WTC11 (cell line): ENCODE measurements at regions not wholly inside any gene's neighbourhood (a gene's known extent, or its start where the extent isn't known, plus 50 kb on each side); places are given as distances from the start of the nearest gene placed in this dataset.

Experiments
- ATAC-seq: fragments of 200-7000 bp; cut with Tn5 transposase; 2 replicates; pipeline ENCODE4 v1.10.0; 2021; ENCODE audit warnings: mild to moderate bottlenecking, moderate library complexity
- CTCF ChIA-PET: fragments of 300-600 bp; sonication (Branson Sonifier 250); formaldehyde crosslinking; loops from one replicate; lab custom pipeline; 2021; ENCODE audit warnings: antibody characterized with exemption; lab: Charles Lee
- POLR2A ChIA-PET: fragments of 350-600 bp; sonication (Branson Sonifier 250); formaldehyde crosslinking; loops from one replicate; lab custom pipeline; 2021; ENCODE audit warnings: antibody characterized with exemption; lab: Charles Lee
- DNase-seq: peaks from one replicate; pipeline ENCODE4 v3.0.0; 2021; ENCODE audit warnings: low spot score
- H3K27ac Mint-ChIP-seq: 2 replicates; pipeline ENCODE4 v1.8.0; 2021; ENCODE audit warnings: mixed read lengths
- H3K27me3 Mint-ChIP-seq: 2 replicates; pipeline ENCODE4 v1.8.0; 2021; ENCODE audit warnings: low read depth, mild to moderate bottlenecking, moderate library complexity, mixed read lengths
- H3K36me3 Mint-ChIP-seq: 2 replicates; pipeline ENCODE4 v1.8.0; 2021; ENCODE audit warnings: mixed read lengths
- H3K4me1 Mint-ChIP-seq: 2 replicates; pipeline ENCODE4 v1.8.0; 2022; ENCODE audit warnings: mixed read lengths
- H3K4me3 Mint-ChIP-seq: 2 replicates; pipeline ENCODE4 v1.8.0; 2021; ENCODE audit warnings: mild to moderate bottlenecking, moderate library complexity, mixed read lengths
- H3K9me3 Mint-ChIP-seq: 2 replicates; pipeline ENCODE4 v1.8.0; 2021; ENCODE audit warnings: mixed read lengths
- CBFB ChIP-seq: sonication (generic); formaldehyde crosslinking; IDR thresholded peaks from 2 replicates; pipeline ENCODE4 v1.8.1; 2022; ENCODE audit warnings: mild to moderate bottlenecking, low read depth, missing genetic modification reagents
- CREM ChIP-seq: sonication (generic); formaldehyde crosslinking; IDR thresholded peaks from 2 replicates; pipeline ENCODE4 v1.8.1; 2022; ENCODE audit warnings: mild to moderate bottlenecking, missing genetic modification reagents, moderate library complexity
- ELF4 ChIP-seq: sonication (generic); formaldehyde crosslinking; IDR thresholded peaks from 2 replicates; pipeline ENCODE4 v1.8.1; 2022; ENCODE audit warnings: low read depth, mild to moderate bottlenecking, moderate library complexity, missing genetic modification reagents
- GTF2I ChIP-seq: fragments of 250-450 bp; sonication (Bioruptor Pico); conservative IDR thresholded peaks from 2 replicates; pipeline ENCODE4 v1.4.0; 2021; ENCODE audit warnings: mild to moderate bottlenecking
- IRF2 ChIP-seq: sonication (generic); formaldehyde crosslinking; IDR thresholded peaks from 2 replicates; pipeline ENCODE4 v1.8.0; 2022; ENCODE audit warnings: low read depth, missing genetic modification reagents, borderline replicate concordance
- KAT7 ChIP-seq: sonication (generic); formaldehyde crosslinking; IDR thresholded peaks from 2 replicates; pipeline ENCODE4 v1.8.1; 2023; ENCODE audit warnings: missing genetic modification reagents, mild to moderate bottlenecking, borderline replicate concordance
- MXD4 ChIP-seq: fragments of 250-450 bp; sonication (Bioruptor Pico); IDR thresholded peaks from 2 replicates; pipeline ENCODE4 v1.8.0; 2021; ENCODE audit warnings: mild to moderate bottlenecking, moderate library complexity, borderline replicate concordance
- NFE2L1 ChIP-seq: sonication (generic); formaldehyde crosslinking; IDR thresholded peaks from 2 replicates; pipeline ENCODE4 v1.8.1; 2023; ENCODE audit warnings: missing genetic modification reagents
- NR1H2 ChIP-seq: sonication (generic); formaldehyde crosslinking; IDR thresholded peaks from 2 replicates; pipeline ENCODE4 v1.9.0; 2021; ENCODE audit warnings: mild to moderate bottlenecking, moderate library complexity, missing genetic modification reagents
- OVOL2 ChIP-seq: fragments of 250-450 bp; sonication (Bioruptor Pico); IDR thresholded peaks from 2 replicates; pipeline ENCODE4 v1.9.0; 2021; ENCODE audit warnings: mild to moderate bottlenecking, borderline replicate concordance
- RORB ChIP-seq: fragments of 250-450 bp; sonication (Bioruptor Pico); IDR thresholded peaks from 2 replicates; pipeline ENCODE4 v1.9.0; 2021; ENCODE audit warnings: mild to moderate bottlenecking
- SMAD4 ChIP-seq: sonication (generic); formaldehyde crosslinking; IDR thresholded peaks from 2 replicates; pipeline ENCODE4 v1.8.0; 2022; ENCODE audit warnings: mild to moderate bottlenecking, missing genetic modification reagents
- SOX15 ChIP-seq: fragments of 250-450 bp; sonication (Bioruptor Pico); IDR thresholded peaks from 2 replicates; pipeline ENCODE4 v1.9.0; 2021; ENCODE audit warnings: mild to moderate bottlenecking
- SP1 ChIP-seq: sonication (generic); formaldehyde crosslinking; conservative IDR thresholded peaks from 2 replicates; pipeline ENCODE4 v1.8.1; 2022; ENCODE audit warnings: missing genetic modification reagents
- TEAD1 ChIP-seq: sonication (generic); formaldehyde crosslinking; IDR thresholded peaks from 2 replicates; pipeline ENCODE4 v1.8.0; 2022; ENCODE audit warnings: mild to moderate bottlenecking, missing genetic modification reagents
- TEAD4 ChIP-seq: sonication (generic); formaldehyde crosslinking; IDR thresholded peaks from 2 replicates; pipeline ENCODE4 v1.8.0; 2022; ENCODE audit warnings: mild to moderate bottlenecking, missing genetic modification reagents
- ZNF138 ChIP-seq: sonication (generic); formaldehyde crosslinking; conservative IDR thresholded peaks from 2 replicates; pipeline ENCODE4 v1.8.1; 2022; ENCODE audit warnings: mild to moderate bottlenecking, moderate library complexity, missing genetic modification reagents
- ZNF396 ChIP-seq: fragments of 250-450 bp; sonication (Bioruptor Pico); IDR thresholded peaks from 2 replicates; pipeline ENCODE4 v1.8.0; 2021; ENCODE audit warnings: mild to moderate bottlenecking, moderate library complexity, borderline replicate concordance
- TF ChIP-seq, protein P1 (sequence below): fragments of 250-450 bp; sonication (Bioruptor Pico); IDR thresholded peaks from 2 replicates; pipeline ENCODE4 v1.8.0; 2021; ENCODE audit warnings: mild to moderate bottlenecking
- TF ChIP-seq, protein P2 (sequence below): fragments of 200-600 bp; IDR thresholded peaks from 2 replicates; pipeline ENCODE4 v1.8.0; 2022; ENCODE audit warnings: antibody characterized with exemption
- TF ChIP-seq, protein P3 (sequence below): sonication (generic); formaldehyde crosslinking; IDR thresholded peaks from 2 replicates; pipeline ENCODE4 v1.8.1; 2023; ENCODE audit warnings: mild to moderate bottlenecking, missing genetic modification reagents, borderline replicate concordance
- TF ChIP-seq, protein P4 (sequence below): sonication (generic); formaldehyde crosslinking; IDR thresholded peaks from 2 replicates; pipeline ENCODE4 v1.8.1; 2023; ENCODE audit warnings: mild to moderate bottlenecking, missing genetic modification reagents, moderate library complexity
- TF ChIP-seq, protein P5 (sequence below): fragments of 250-450 bp; sonication (Bioruptor Pico); IDR thresholded peaks from 2 replicates; pipeline ENCODE4 v1.9.0; 2021; ENCODE audit warnings: moderate library complexity, mild to moderate bottlenecking, inconsistent platforms, borderline replicate concordance
- TF ChIP-seq, protein P6 (sequence below): fragments of 250-450 bp; sonication (Bioruptor Pico); IDR thresholded peaks from 2 replicates; pipeline ENCODE4 v1.9.0; 2021; ENCODE audit warnings: mild to moderate bottlenecking

DNA sequence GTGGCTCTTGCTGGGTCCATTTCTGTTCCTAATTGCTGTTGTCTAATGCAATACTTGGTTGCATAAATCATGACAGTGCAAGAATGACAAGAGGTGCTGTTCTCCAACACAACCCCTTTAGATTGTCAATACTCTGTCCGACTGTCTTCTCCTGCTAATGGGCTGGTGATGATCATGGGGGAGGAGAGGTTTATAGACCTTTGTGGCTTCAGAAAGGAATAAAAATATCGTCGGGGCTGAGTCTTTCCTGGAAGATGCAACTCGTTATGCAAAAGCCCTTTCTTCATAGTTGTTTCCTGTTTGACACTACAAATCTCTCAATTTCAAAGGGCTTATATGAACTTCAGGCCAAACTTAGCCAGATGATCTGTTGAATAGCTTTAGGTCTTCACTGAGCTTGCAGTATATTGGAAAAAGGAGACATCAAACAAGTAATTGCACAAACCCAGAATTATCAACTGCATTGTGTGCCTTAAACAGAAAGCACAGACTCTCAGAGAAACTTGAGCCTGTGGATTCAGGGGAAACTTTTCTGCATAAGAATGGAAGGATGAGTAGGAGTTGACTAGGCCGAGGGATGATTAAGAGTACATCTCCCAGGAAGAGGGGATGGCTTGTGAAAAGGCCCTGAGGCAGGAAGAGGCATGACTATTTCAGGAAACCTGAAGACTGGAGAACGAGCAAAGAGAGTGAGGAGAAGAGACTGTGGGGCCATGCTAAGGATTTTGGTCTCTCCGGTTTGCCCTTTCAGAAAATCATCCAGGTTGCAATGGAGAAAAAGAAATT is 107.6 kb downstream of the TSEN15 start:
- Mint-ChIP-seq H3K27ac (no peak overlapping the region), H3K36me3 (no peaks in the 10 kb centered on the region), H3K4me1 (peaks cover 17% of the 10 kb centered on the region), H3K4me3 (no peak overlapping the region), H3K9me3 (no peaks in the 10 kb centered on the region), H3K27me3 (no peaks in the 10 kb centered on the region; the same call in 1 of the 2 replicates)
- CTCF ChIA-PET: no interaction called here
- POLR2A ChIA-PET: no interaction called here
- TF ChIP-seq MXD4 (CRISPR knock-in tag) (0 out of 2 replicates have a peak, but pooled peaks have one; percentile 14), NFE2L1 (CRISPR knock-in tag) (no peak), GTF2I (peak; percentile 84), ZNF138 (CRISPR knock-in tag) (no peak)
- TF ChIP-seq, protein P1, sequence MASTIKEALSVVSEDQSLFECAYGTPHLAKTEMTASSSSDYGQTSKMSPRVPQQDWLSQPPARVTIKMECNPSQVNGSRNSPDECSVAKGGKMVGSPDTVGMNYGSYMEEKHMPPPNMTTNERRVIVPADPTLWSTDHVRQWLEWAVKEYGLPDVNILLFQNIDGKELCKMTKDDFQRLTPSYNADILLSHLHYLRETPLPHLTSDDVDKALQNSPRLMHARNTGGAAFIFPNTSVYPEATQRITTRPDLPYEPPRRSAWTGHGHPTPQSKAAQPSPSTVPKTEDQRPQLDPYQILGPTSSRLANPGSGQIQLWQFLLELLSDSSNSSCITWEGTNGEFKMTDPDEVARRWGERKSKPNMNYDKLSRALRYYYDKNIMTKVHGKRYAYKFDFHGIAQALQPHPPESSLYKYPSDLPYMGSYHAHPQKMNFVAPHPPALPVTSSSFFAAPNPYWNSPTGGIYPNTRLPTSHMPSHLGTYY (CRISPR knock-in tag): 0 out of 2 replicates have a peak, but pooled peaks have one; percentile 44
- TF ChIP-seq, protein P2, sequence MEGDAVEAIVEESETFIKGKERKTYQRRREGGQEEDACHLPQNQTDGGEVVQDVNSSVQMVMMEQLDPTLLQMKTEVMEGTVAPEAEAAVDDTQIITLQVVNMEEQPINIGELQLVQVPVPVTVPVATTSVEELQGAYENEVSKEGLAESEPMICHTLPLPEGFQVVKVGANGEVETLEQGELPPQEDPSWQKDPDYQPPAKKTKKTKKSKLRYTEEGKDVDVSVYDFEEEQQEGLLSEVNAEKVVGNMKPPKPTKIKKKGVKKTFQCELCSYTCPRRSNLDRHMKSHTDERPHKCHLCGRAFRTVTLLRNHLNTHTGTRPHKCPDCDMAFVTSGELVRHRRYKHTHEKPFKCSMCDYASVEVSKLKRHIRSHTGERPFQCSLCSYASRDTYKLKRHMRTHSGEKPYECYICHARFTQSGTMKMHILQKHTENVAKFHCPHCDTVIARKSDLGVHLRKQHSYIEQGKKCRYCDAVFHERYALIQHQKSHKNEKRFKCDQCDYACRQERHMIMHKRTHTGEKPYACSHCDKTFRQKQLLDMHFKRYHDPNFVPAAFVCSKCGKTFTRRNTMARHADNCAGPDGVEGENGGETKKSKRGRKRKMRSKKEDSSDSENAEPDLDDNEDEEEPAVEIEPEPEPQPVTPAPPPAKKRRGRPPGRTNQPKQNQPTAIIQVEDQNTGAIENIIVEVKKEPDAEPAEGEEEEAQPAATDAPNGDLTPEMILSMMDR: no peak
- DNase-seq (no peak), ATAC-seq (peak; percentile 49; the same call in 1 of the 2 replicates)

DNA sequence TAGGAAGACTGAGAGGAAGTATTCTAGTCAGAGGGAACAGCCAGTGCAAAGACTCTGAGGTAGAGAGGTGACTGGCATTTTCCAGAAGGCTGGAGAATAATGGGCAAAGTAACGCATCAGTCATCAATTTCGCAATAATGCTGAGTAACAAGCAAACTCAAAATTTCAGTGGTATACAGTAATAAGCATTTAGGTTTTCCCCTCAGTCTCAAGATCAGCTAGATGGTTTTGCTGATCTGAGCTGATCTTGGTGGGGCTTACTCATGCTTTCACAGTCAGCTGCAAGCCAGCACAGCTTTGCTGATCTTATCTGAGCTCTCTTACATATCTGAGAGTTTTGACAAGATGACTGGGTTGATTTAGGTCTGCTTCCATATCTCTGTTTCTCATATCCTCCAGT is 108.7 kb downstream of the TSEN15 start:
- no peak overlapping the region for H3K27ac Mint-ChIP-seq
- POLR2A ChIA-PET: no interaction called here

DNA sequence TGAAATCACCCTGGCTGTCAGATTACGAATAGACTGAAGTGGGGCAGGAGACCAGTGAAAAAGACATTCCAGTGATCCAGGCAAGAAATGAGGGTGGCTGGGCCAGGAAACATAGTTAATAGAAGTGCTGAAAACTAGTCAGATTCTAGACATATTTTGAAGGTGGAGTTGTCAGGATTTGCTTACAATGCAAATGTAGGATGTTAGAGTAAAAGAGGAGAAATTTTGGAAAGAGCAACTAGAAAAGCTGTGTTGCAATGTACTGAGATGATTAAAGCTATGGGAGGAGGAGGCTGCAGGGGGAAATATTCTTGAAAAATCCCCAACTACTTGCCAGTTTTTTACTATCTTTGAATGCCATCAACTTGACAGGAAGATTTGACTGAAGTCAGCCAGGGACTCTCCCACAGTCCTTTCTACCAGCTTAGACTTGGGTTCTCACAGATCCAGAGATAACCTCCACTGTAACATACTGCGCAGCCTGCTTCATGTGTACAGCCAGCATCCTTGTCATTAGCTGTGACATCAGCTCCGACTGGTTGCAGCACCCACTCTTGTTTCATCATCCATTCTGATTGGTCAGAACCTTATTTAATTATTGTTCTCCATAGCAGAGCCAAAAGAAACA is 109.7 kb downstream of the TSEN15 start:
- POLR2A ChIA-PET: no interaction called here
- CTCF ChIA-PET: no interaction called here
- H3K9me3 Mint-ChIP-seq: no peaks in the 10 kb centered on the region
- H3K4me1 Mint-ChIP-seq: peaks cover 10% of the 10 kb centered on the region
- H3K4me3 Mint-ChIP-seq: no peak overlapping the region
- H3K36me3 Mint-ChIP-seq: no peaks in the 10 kb centered on the region
- H3K27ac Mint-ChIP-seq: no peak overlapping the region
- H3K27me3 Mint-ChIP-seq: no peaks in the 10 kb centered on the region; the same call in 1 of the 2 replicates
- no peak for ATAC-seq
- no peak for DNase-seq
- no peak for TF ChIP-seq ZNF396 (CRISPR knock-in tag)
- TF ChIP-seq ELF4 (CRISPR knock-in tag): no peak
- TF ChIP-seq KAT7: no peak
- no peak for TF ChIP-seq CBFB
- TF ChIP-seq, protein P3, sequence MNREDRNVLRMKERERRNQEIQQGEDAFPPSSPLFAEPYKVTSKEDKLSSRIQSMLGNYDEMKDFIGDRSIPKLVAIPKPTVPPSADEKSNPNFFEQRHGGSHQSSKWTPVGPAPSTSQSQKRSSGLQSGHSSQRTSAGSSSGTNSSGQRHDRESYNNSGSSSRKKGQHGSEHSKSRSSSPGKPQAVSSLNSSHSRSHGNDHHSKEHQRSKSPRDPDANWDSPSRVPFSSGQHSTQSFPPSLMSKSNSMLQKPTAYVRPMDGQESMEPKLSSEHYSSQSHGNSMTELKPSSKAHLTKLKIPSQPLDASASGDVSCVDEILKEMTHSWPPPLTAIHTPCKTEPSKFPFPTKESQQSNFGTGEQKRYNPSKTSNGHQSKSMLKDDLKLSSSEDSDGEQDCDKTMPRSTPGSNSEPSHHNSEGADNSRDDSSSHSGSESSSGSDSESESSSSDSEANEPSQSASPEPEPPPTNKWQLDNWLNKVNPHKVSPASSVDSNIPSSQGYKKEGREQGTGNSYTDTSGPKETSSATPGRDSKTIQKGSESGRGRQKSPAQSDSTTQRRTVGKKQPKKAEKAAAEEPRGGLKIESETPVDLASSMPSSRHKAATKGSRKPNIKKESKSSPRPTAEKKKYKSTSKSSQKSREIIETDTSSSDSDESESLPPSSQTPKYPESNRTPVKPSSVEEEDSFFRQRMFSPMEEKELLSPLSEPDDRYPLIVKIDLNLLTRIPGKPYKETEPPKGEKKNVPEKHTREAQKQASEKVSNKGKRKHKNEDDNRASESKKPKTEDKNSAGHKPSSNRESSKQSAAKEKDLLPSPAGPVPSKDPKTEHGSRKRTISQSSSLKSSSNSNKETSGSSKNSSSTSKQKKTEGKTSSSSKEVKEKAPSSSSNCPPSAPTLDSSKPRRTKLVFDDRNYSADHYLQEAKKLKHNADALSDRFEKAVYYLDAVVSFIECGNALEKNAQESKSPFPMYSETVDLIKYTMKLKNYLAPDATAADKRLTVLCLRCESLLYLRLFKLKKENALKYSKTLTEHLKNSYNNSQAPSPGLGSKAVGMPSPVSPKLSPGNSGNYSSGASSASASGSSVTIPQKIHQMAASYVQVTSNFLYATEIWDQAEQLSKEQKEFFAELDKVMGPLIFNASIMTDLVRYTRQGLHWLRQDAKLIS: no peak
- TF ChIP-seq NR1H2 (CRISPR knock-in tag): no peak
- TF ChIP-seq TEAD1 (CRISPR knock-in tag): no peak
- TF ChIP-seq IRF2: no peak
- TF ChIP-seq CREM: no peak
- TF ChIP-seq SP1 (CRISPR knock-in tag): no peak
- TF ChIP-seq, protein P4, sequence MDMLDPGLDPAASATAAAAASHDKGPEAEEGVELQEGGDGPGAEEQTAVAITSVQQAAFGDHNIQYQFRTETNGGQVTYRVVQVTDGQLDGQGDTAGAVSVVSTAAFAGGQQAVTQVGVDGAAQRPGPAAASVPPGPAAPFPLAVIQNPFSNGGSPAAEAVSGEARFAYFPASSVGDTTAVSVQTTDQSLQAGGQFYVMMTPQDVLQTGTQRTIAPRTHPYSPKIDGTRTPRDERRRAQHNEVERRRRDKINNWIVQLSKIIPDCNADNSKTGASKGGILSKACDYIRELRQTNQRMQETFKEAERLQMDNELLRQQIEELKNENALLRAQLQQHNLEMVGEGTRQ (CRISPR knock-in tag): no peak
- TF ChIP-seq TEAD4: no peak
- TF ChIP-seq SMAD4: no peak

More for the DNA sequence above, 108.7 kb downstream of the TSEN15 start:
- Mint-ChIP-seq H3K4me1 (peaks cover 10% of the 10 kb centered on the region), H3K36me3 (no peaks in the 10 kb centered on the region), H3K9me3 (no peaks in the 10 kb centered on the region)
- no peak for DNase-seq
- CTCF ChIA-PET: interaction anchor here (0.5 kb wide), 1 partner anchor 14 kb away, joined by 4 read pairs; no protein-coding TSS in a partner anchor
- TF ChIP-seq ZNF396 (CRISPR knock-in tag) (no peak), OVOL2 (CRISPR knock-in tag) (no peak), CBFB (no peak), RORB (CRISPR knock-in tag) (no peak), SOX15 (CRISPR knock-in tag) (no peak), GTF2I (no peak)
- TF ChIP-seq, protein P5, sequence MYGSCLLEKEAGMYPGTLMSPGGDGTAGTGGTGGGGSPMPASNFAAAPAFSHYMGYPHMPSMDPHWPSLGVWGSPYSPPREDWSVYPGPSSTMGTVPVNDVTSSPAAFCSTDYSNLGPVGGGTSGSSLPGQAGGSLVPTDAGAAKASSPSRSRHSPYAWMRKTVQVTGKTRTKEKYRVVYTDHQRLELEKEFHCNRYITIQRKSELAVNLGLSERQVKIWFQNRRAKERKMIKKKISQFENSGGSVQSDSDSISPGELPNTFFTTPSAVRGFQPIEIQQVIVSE (CRISPR knock-in tag): no peak
- TF ChIP-seq, protein P6, sequence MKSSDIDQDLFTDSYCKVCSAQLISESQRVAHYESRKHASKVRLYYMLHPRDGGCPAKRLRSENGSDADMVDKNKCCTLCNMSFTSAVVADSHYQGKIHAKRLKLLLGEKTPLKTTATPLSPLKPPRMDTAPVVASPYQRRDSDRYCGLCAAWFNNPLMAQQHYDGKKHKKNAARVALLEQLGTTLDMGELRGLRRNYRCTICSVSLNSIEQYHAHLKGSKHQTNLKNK (CRISPR knock-in tag): no peak
- TF ChIP-seq, all 79 proteins: peak for 0
- no peak overlapping the region for H3K4me3 Mint-ChIP-seq
- ATAC-seq: no peak
- no peaks in the 10 kb centered on the region; the same call in 1 of the 2 replicates for H3K27me3 Mint-ChIP-seq
